ENCODE measurements at regions not wholly inside any gene's neighbourhood (a gene's known extent, or its start where the extent isn't known, plus 50 kb on each side); places are given as distances from the start of the nearest gene placed in this dataset.
"Not testable (repeated sequence)": the region's sequence is repeated elsewhere in the genome, so short reads cannot be mapped to it uniquely, and the experiment has no call there.

- no peaks in the 10 kb centered on the region for H3K4me1 ChIP-seq
- ATAC-seq (no peak), DNase-seq (no peak)
- H3K27ac ChIP-seq: no peak overlapping the region
- WGBS, 3 donors: 46 to 61% (median 55%) methylated on average over 2 of the region's 2 CpGs
- H3K9me3 ChIP-seq: no peaks in the 10 kb centered on the region
- no peaks in the 10 kb centered on the region for H3K36me3 ChIP-seq (ENCODE audit: insufficient read depth in 1 of 2, low read depth in 1 of 2)
- TF ChIP-seq, protein P1, sequence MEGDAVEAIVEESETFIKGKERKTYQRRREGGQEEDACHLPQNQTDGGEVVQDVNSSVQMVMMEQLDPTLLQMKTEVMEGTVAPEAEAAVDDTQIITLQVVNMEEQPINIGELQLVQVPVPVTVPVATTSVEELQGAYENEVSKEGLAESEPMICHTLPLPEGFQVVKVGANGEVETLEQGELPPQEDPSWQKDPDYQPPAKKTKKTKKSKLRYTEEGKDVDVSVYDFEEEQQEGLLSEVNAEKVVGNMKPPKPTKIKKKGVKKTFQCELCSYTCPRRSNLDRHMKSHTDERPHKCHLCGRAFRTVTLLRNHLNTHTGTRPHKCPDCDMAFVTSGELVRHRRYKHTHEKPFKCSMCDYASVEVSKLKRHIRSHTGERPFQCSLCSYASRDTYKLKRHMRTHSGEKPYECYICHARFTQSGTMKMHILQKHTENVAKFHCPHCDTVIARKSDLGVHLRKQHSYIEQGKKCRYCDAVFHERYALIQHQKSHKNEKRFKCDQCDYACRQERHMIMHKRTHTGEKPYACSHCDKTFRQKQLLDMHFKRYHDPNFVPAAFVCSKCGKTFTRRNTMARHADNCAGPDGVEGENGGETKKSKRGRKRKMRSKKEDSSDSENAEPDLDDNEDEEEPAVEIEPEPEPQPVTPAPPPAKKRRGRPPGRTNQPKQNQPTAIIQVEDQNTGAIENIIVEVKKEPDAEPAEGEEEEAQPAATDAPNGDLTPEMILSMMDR (IDR thresholded peaks at IDR 0.05): no peak
- no peak overlapping the region for H3K4me3 ChIP-seq
- intact Hi-C loops (cut with DNase I): no loop called here
- no peaks in the 10 kb centered on the region for H3K27me3 ChIP-seq (ENCODE audit: insufficient read depth in 3 of 3, low read length in 2 of 3)
These were observed 799.9 kb upstream of the CDH10 start for GRCh38 chr5:25444697-25445096.

GRCh38 chr5:25441810-25442209 is 797.0 kb upstream of the CDH10 start:
- DNase-seq (no peak), ATAC-seq (no peak)
- intact Hi-C loops (cut with DNase I): no loop called here

GRCh38 chr5:25439025-25439424 is 794.2 kb upstream of the CDH10 start:
- Histone ChIP-seq H3K9me3 (no peaks in the 10 kb centered on the region), H3K36me3 (ENCODE audit: insufficient read depth in 1 of 2, low read depth in 1 of 2) (no peaks in the 10 kb centered on the region), H3K4me3 (no peak overlapping the region), H3K4me1 (no peaks in the 10 kb centered on the region), H3K27ac (no peak overlapping the region), H3K27me3 (ENCODE audit: insufficient read depth in 3 of 3, low read length in 2 of 3) (no peaks in the 10 kb centered on the region)
- ATAC-seq (no peak), DNase-seq (no peak)
- WGBS, 3 donors: 74 to 83% (median 81%) methylated on average over 5 of the region's 5 CpGs
- TF ChIP-seq, protein P1 (IDR thresholded peaks at IDR 0.05): no peak
- intact Hi-C loops (cut with DNase I): no loop called here

More at GRCh38 chr5:25441810-25442209, 797.0 kb upstream of the CDH10 start:
- Histone ChIP-seq H3K4me3 (no peak overlapping the region), H3K27ac (no peak overlapping the region), H3K9me3 (no peaks in the 10 kb centered on the region), H3K27me3 (ENCODE audit: insufficient read depth in 3 of 3, low read length in 2 of 3) (no peaks in the 10 kb centered on the region), H3K36me3 (ENCODE audit: insufficient read depth in 1 of 2, low read depth in 1 of 2) (no peaks in the 10 kb centered on the region), H3K4me1 (no peaks in the 10 kb centered on the region)
- TF ChIP-seq, protein P1 (IDR thresholded peaks at IDR 0.05): no peak
- WGBS, 3 donors: 55 to 58% (median 57%) methylated on average over 4 of the region's 4 CpGs

DNA sequence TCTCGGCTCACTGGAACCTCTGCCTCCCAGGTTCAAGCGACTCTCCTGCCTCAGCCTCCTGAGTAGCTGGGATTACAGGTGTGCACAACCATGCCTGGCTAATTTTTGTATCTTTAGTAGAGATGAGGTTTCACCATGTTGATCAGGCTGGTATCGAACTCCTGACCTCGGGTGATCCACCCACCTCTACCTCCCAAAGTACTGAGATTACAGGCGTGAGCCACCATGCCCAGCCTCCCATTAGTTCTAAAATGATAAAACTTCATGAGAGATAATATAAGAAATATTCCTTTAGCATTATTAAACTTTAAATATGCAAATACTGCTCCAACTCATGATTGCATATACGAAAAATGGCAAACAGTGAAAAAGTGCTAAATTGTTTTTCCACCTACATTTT is 793.6 kb upstream of the CDH10 start:
- H3K36me3 ChIP-seq (ENCODE audit: insufficient read depth in 1 of 2, low read depth in 1 of 2); H3K27ac ChIP-seq; H3K4me3 ChIP-seq; DNase-seq; H3K9me3 ChIP-seq; intact Hi-C loops (cut with DNase I); ATAC-seq; H3K27me3 ChIP-seq (ENCODE audit: insufficient read depth in 3 of 3, low read length in 2 of 3); H3K4me1 ChIP-seq: not testable (repeated sequence)
- WGBS, 3 donors: 87 to 92% (median 91%) methylated on average over 6 of the region's 6 CpGs

GRCh38 chr5:25436452-25436851 is 791.7 kb upstream of the CDH10 start:
- TF ChIP-seq, protein P1 (IDR thresholded peaks at IDR 0.05): no peak
- no peak overlapping the region for H3K4me3 ChIP-seq
- DNase-seq (no peak), ATAC-seq (no peak)
- intact Hi-C loops (cut with DNase I): no loop called here
- no peaks in the 10 kb centered on the region for H3K36me3 ChIP-seq (ENCODE audit: insufficient read depth in 1 of 2, low read depth in 1 of 2)
- H3K4me1 ChIP-seq: no peaks in the 10 kb centered on the region
- no peaks in the 10 kb centered on the region for H3K27me3 ChIP-seq (ENCODE audit: insufficient read depth in 3 of 3, low read length in 2 of 3)
- H3K27ac ChIP-seq: no peak overlapping the region
- 93 to 94% (median 94%) methylated on average over 3 of the region's 3 CpGs for WGBS, 3 donors
- no peaks in the 10 kb centered on the region for H3K9me3 ChIP-seq

Data from psoas muscle (tissue), 7 donors.